ENCODE measurements at regions not wholly inside any gene's neighbourhood (a gene's known extent, or its start where the extent isn't known, plus 50 kb on each side); places are given as distances from the start of the nearest gene placed in this dataset.

DNA sequence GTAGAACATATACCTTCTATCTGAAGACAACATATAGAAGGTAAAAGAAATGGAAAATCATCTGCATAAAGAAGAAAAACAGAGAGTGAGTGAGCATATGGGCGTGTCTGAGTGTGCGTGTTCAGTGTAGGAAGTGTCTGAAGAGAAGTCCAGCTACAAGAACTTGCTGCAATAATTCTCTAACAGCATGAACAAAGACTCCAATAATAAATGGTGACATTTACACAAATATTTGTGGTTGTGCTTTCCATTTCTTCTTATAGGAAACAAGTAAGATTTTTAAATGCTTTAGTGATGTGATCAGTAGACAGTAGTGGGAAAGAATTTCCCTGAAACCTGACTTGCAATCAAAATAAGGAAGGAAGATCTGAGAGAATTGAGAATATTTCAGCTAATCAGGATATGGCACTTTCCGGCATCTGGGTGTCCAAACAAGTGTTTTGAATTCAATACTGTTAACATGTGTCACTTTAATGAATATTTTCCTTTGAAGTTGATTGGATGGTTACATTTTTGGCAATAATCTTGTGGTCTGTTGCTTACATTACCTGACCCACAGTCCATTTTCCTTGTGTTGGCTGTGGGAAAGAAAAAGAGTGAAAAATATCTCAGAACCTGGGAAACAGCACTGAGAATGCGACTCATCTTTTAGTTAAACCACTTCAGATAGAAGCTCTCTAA lies 154.0 kb downstream of the TGFB2 start:
- no peaks in the 10 kb centered on the region for H3K9me3 Mint-ChIP-seq (ENCODE audit: low read depth, unreplicated experiment)
- no TSS peak for BruUV-seq (replicated peaks)
- H3K4me3 Mint-ChIP-seq (ENCODE audit: low read depth, unreplicated experiment): peak overlapping the region; percentile 62
- intact Hi-C loops (cut with micrococcal nuclease; ENCODE audit: unreplicated experiment): loop anchor here (1.0 to 5.0 kb wide), 2 partner anchors 18 to 48 kb away; no protein-coding TSS in a partner anchor
- CTCF ChIA-PET: interaction anchor here (0.6 to 2.7 kb wide), 8 partner anchors 9 to 672 kb away, joined by 3 to 6 read pairs (median 3); no protein-coding TSS in a partner anchor
- H3K36me3 Mint-ChIP-seq (ENCODE audit: insufficient read depth, unreplicated experiment): no peaks in the 10 kb centered on the region
- H3K4me1 Mint-ChIP-seq (ENCODE audit: low read depth, unreplicated experiment): peaks cover 45% of the 10 kb centered on the region
- DNase-seq: no peak
- H3K27me3 Mint-ChIP-seq (ENCODE audit: unreplicated experiment): no peaks in the 10 kb centered on the region
- TF ChIP-seq, protein P1, sequence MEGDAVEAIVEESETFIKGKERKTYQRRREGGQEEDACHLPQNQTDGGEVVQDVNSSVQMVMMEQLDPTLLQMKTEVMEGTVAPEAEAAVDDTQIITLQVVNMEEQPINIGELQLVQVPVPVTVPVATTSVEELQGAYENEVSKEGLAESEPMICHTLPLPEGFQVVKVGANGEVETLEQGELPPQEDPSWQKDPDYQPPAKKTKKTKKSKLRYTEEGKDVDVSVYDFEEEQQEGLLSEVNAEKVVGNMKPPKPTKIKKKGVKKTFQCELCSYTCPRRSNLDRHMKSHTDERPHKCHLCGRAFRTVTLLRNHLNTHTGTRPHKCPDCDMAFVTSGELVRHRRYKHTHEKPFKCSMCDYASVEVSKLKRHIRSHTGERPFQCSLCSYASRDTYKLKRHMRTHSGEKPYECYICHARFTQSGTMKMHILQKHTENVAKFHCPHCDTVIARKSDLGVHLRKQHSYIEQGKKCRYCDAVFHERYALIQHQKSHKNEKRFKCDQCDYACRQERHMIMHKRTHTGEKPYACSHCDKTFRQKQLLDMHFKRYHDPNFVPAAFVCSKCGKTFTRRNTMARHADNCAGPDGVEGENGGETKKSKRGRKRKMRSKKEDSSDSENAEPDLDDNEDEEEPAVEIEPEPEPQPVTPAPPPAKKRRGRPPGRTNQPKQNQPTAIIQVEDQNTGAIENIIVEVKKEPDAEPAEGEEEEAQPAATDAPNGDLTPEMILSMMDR (IDR thresholded peaks at IDR 0.05; ENCODE audit: unreplicated experiment): no peak
- H3K27ac Mint-ChIP-seq (ENCODE audit: unreplicated experiment): peak overlapping the region; percentile 95

DNA sequence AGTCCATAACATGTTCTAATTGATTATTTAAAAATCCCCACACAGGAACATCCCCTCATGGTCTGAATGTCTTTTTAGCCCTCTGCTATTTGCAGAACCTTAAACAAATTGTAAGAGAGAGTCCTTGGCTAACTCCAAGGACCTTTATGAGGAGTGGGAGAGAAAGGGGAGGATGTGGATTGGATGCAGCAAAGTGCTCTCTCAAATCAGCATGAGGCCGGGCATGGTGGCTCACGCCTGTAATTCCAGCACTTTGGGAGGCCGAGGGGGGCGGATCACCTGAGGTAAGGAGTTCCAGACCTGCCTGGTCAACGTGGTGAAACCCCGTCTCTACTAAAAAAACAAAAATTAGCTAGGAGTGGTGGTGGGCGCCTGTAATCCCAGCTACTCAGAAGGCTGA lies 154.8 kb downstream of the TGFB2 start:
- intact Hi-C loops (cut with micrococcal nuclease; ENCODE audit: unreplicated experiment): loop anchor here (1.0 to 5.0 kb wide), 2 partner anchors 19 to 47 kb away; no protein-coding TSS in a partner anchor

DNA sequence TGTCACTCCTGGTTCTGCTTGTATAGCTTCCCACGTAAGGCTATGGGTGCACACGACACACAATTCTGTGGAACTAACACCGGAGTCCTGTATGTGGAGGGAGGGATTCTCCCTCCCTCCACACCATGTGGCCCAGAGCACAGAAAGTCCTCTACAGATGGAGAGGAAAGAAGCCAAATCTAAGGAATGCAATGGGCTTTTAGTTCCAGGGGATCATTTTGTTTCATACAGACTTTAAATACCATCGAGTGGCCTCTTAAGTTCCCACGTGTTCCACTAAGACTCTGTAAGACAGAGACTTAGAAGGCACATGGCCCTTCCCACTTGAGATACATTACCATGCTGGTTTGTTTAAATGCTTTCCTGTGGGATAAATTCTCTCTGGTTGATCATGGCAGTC lies 156.0 kb downstream of the TGFB2 start:
- peaks cover 34% of the 10 kb centered on the region for H3K4me1 Mint-ChIP-seq (ENCODE audit: low read depth, unreplicated experiment)
- no peak overlapping the region for H3K4me3 Mint-ChIP-seq (ENCODE audit: low read depth, unreplicated experiment)
- CTCF ChIA-PET: no interaction called here
- H3K27me3 Mint-ChIP-seq (ENCODE audit: unreplicated experiment): no peaks in the 10 kb centered on the region
- TF ChIP-seq, protein P1 (IDR thresholded peaks at IDR 0.05; ENCODE audit: unreplicated experiment): no peak
- no TSS peak for BruUV-seq (replicated peaks)
- H3K9me3 Mint-ChIP-seq (ENCODE audit: low read depth, unreplicated experiment): no peaks in the 10 kb centered on the region
- no peak for DNase-seq
- intact Hi-C loops (cut with micrococcal nuclease; ENCODE audit: unreplicated experiment): no loop called here
- no peaks in the 10 kb centered on the region for H3K36me3 Mint-ChIP-seq (ENCODE audit: insufficient read depth, unreplicated experiment)
- H3K27ac Mint-ChIP-seq (ENCODE audit: unreplicated experiment): no peak overlapping the region

More for the DNA sequence above, 154.8 kb downstream of the TGFB2 start:
- no TSS peak for BruUV-seq (replicated peaks)
- Mint-ChIP-seq H3K9me3 (ENCODE audit: low read depth, unreplicated experiment) (no peaks in the 10 kb centered on the region), H3K27ac (ENCODE audit: unreplicated experiment) (peak overlapping the region; percentile 95), H3K27me3 (ENCODE audit: unreplicated experiment) (no peaks in the 10 kb centered on the region), H3K36me3 (ENCODE audit: insufficient read depth, unreplicated experiment) (no peaks in the 10 kb centered on the region), H3K4me3 (ENCODE audit: low read depth, unreplicated experiment) (no peak overlapping the region), H3K4me1 (ENCODE audit: low read depth, unreplicated experiment) (peaks cover 45% of the 10 kb centered on the region)
- CTCF ChIA-PET: interaction anchor here (0.6 to 2.7 kb wide), 5 partner anchors 12 to 671 kb away, joined by 3 to 6 read pairs (median 5); no protein-coding TSS in a partner anchor
- TF ChIP-seq, protein P1 (IDR thresholded peaks at IDR 0.05; ENCODE audit: unreplicated experiment): no peak
- DNase-seq: no peak

DNA sequence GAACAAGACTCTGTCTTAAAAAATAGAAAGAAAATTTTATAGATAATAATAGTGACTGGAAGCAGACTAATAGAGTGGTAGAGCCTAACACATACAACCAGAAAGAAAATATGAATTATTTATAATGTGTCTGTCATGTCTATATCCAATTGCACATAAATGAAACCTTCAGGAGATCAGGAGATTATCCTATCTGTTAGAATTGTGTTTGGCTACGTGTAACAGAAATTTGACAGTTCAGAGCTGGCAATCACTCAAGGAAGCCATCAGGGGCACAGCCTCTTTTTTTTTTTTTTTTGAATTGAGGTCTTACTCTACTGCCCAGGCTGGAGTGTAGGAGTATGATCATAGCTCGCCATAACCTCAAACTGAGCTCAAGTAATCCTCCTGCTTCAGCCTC lies 157.2 kb downstream of the TGFB2 start:
- Mint-ChIP-seq H3K36me3 (ENCODE audit: insufficient read depth, unreplicated experiment) (peaks cover 5% of the 10 kb centered on the region), H3K27ac (ENCODE audit: unreplicated experiment) (no peak overlapping the region), H3K27me3 (ENCODE audit: unreplicated experiment) (no peaks in the 10 kb centered on the region), H3K4me3 (ENCODE audit: low read depth, unreplicated experiment) (no peak overlapping the region), H3K4me1 (ENCODE audit: low read depth, unreplicated experiment) (peaks cover 27% of the 10 kb centered on the region), H3K9me3 (ENCODE audit: low read depth, unreplicated experiment) (peaks cover 6% of the 10 kb centered on the region)
- TF ChIP-seq, protein P1 (IDR thresholded peaks at IDR 0.05; ENCODE audit: unreplicated experiment): no peak
- DNase-seq: no peak
- no TSS peak for BruUV-seq (replicated peaks)
- CTCF ChIA-PET: interaction anchor here (0.6 kb wide), 1 partner anchor 1038 kb away, joined by 4 read pairs; no protein-coding TSS in a partner anchor
- intact Hi-C loops (cut with micrococcal nuclease; ENCODE audit: unreplicated experiment): no loop called here
